ENCODE measurements at regions not wholly inside any gene's neighbourhood (a gene's known extent, or its start where the extent isn't known, plus 50 kb on each side); places are given as distances from the start of the nearest gene placed in this dataset.
A peak's percentile ranks its signal among the peaks of the same experiment; 100 is the strongest.

DNA sequence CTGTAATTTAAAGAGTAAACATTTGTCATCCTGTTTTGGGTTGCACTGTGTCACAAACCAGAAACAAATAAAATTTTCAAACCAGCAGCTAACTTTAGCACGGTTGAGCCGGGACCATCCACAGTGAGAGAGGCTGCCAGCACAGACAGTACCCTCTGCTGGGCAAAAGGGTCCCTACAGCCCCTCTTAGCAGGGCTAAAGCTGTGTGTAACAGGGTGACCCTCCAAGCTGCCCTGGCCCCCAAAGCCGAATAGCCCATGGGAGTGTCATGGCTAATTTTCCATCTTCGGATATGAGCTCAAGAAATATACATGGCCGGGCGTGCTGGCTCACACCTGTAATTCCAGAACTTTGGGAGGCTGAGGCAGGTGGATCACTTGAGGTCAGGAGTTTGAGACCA is 157.1 kb upstream of the GRIN2B start:
- peak in 4 of 11 experiments; percentile 15 to 34 (median 28) for TF ChIP-seq CTCF (IDR thresholded peaks at IDR 0.05 in 8 of 11, conservative IDR thresholded peaks at IDR 0.05 in 3 of 11)
- no peak for TF ChIP-seq POLR2AphosphoS5 (IDR thresholded peaks at IDR 0.05)

All from spleen (tissue), 7 donors.